ENCODE measurements at regions not wholly inside any gene's neighbourhood (a gene's known extent, or its start where the extent isn't known, plus 50 kb on each side); places are given as distances from the start of the nearest gene placed in this dataset.
"Not testable (repeated sequence)": the region's sequence is repeated elsewhere in the genome, so short reads cannot be mapped to it uniquely, and the experiment has no call there.

DNA sequence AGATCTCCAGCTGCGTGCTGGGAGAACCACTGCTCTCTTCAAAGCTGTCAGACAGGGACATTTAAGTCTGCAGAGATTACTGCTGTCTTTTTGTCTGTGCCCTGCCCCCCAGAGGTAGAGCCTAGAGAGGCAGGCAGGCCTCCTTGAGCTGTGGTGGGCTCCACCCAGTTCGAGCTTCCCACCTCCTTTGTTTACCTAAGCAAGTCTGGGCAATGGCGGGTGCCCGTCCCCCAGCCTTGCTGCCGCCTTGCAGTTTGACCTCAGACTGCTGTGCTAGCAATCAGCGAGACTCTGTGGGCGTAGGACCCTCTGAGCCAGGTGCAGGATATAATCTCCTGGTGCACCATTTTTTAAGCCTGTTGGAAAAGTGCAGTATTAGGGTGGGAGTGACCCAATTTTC lies 128.6 kb downstream of the ACTR3 start:
- H3K79me2 ChIP-seq (ENCODE audit: control insufficient read depth, insufficient read depth, low read length); H3K4me1 ChIP-seq (ENCODE audit: control insufficient read depth, low read depth, low read length); H2BK5ac ChIP-seq (ENCODE audit: low read length); H3K9ac ChIP-seq (ENCODE audit: low read length); H2BK15ac ChIP-seq (replicated peaks; ENCODE audit: low read depth); H3K27ac ChIP-seq (ENCODE audit: low read depth, low read length); H2AK5ac ChIP-seq (ENCODE audit: low read length); H3K4ac ChIP-seq (ENCODE audit: low read depth, low read length); H3K56ac ChIP-seq (ENCODE audit: low read length); H3K27me3 ChIP-seq (ENCODE audit: insufficient read depth, low read length, poor library complexity); H2BK120ac ChIP-seq (ENCODE audit: low read depth, low read length); H3K36me3 ChIP-seq (ENCODE audit: control insufficient read depth, insufficient read depth, low read length); H3K23ac ChIP-seq (ENCODE audit: low read length); H4K8ac ChIP-seq (ENCODE audit: low read depth, low read length); H4K5ac ChIP-seq (ENCODE audit: low read length); H3K4me3 ChIP-seq (ENCODE audit: low read length); DNase-seq; H3K79me1 ChIP-seq (ENCODE audit: low read length); H3K18ac ChIP-seq (ENCODE audit: low read length); H3K4me2 ChIP-seq (ENCODE audit: low read length): not testable (repeated sequence)
- no CpG with 5 or more reads among the region's 7 CpGs for WGBS (ENCODE audit: extremely low coverage, insufficient coverage, low lambda C conversion rate)

DNA sequence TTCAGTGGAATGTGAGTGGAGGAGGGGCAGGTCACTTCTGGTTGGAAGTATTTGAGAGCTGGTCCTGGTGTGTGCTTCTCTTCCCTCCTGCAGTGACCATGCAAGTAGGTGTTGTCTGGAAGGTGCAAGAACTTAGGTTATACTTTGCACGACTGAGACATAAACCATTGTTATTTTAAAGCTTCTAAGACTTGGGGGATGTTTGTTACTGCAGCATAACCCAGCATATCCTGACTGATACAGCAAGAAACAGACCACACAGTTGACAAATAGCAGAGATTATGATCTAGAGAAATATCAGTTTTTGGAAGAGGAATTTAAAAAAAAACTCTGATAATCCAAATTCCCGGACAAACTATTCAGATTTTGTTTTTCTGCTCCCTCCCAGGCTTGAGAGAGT lies 130.8 kb downstream of the ACTR3 start:
- no peak for DNase-seq
- H4K5ac ChIP-seq (ENCODE audit: low read length) = no peak overlapping the region
- H3K9ac ChIP-seq (ENCODE audit: low read length) = no peak overlapping the region
- H3K79me2 ChIP-seq (ENCODE audit: control insufficient read depth, insufficient read depth, low read length) = no peaks in the 10 kb centered on the region
- no peak overlapping the region for H2BK5ac ChIP-seq (ENCODE audit: low read length)
- no peak overlapping the region for H3K4me2 ChIP-seq (ENCODE audit: low read length)
- no peak overlapping the region for H3K18ac ChIP-seq (ENCODE audit: low read length)
- no peak overlapping the region for H3K4me3 ChIP-seq (ENCODE audit: low read length)
- no peak overlapping the region for H2BK15ac ChIP-seq (replicated peaks; ENCODE audit: low read depth)
- no peak overlapping the region for H4K8ac ChIP-seq (ENCODE audit: low read depth, low read length)
- WGBS (ENCODE audit: extremely low coverage, insufficient coverage, low lambda C conversion rate) = no CpG with 5 or more reads among the region's 2 CpGs
- H2BK120ac ChIP-seq (ENCODE audit: low read depth, low read length) = no peak overlapping the region
- no peak overlapping the region for H3K56ac ChIP-seq (ENCODE audit: low read length)
- H3K4me1 ChIP-seq (ENCODE audit: control insufficient read depth, low read depth, low read length) = no peaks in the 10 kb centered on the region
- no peak overlapping the region for H3K27ac ChIP-seq (ENCODE audit: low read depth, low read length)
- H3K27me3 ChIP-seq (ENCODE audit: insufficient read depth, low read length, poor library complexity) = no peaks in the 10 kb centered on the region
- no peak overlapping the region for H2AK5ac ChIP-seq (ENCODE audit: low read length)
- no peaks in the 10 kb centered on the region for H3K79me1 ChIP-seq (ENCODE audit: low read length)
- H3K36me3 ChIP-seq (ENCODE audit: control insufficient read depth, insufficient read depth, low read length) = no peaks in the 10 kb centered on the region
- H3K23ac ChIP-seq (ENCODE audit: low read length) = no peak overlapping the region
- no peak overlapping the region for H3K4ac ChIP-seq (ENCODE audit: low read depth, low read length)

DNA sequence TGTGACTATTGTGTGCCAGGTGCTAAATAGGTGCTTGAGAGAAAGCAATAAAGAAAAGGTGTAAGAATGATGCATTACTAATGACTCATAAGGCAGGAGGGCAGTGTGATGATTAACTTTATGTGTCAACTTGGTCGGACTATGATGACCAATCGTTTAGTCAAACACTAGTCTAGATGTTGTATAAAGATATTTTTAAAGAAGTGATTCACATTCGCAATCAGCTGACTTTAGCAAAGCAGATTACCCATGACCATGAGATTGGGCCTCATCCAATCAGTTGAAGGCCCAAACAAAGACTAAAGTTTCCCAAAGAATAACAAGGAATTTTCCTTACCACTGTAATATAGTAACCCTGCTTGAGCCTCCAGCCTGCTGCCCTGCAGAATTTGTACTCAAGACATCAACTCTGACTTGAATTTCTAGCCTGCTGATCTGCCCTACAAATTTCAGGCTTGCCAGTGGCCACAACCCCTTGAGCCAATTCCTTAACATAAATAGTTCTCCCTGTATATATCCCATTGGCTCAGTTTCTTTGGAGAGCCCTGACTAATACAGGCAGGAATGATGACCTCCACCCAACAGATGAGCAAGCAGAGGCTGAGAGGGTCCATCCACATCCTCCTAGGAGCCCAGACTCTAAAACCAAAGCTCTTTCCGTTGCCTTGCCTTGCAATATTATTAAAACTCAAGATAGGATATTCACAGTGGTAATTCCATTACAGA lies 132.6 kb downstream of the ACTR3 start:
- Histone ChIP-seq H3K56ac (ENCODE audit: low read length) (no peak overlapping the region), H2AK5ac (ENCODE audit: low read length) (no peak overlapping the region), H3K27me3 (ENCODE audit: insufficient read depth, low read length, poor library complexity) (no peaks in the 10 kb centered on the region), H3K4me3 (ENCODE audit: low read length) (no peak overlapping the region), H3K79me2 (ENCODE audit: control insufficient read depth, insufficient read depth, low read length) (no peaks in the 10 kb centered on the region), H3K18ac (ENCODE audit: low read length) (no peak overlapping the region), H3K4ac (ENCODE audit: low read depth, low read length) (no peak overlapping the region), H3K79me1 (ENCODE audit: low read length) (no peaks in the 10 kb centered on the region), H2BK15ac (replicated peaks; ENCODE audit: low read depth) (no peak overlapping the region), H3K4me2 (ENCODE audit: low read length) (no peak overlapping the region), H3K27ac (ENCODE audit: low read depth, low read length) (no peak overlapping the region), H2BK120ac (ENCODE audit: low read depth, low read length) (no peak overlapping the region), H3K23ac (ENCODE audit: low read length) (no peak overlapping the region), H4K5ac (ENCODE audit: low read length) (no peak overlapping the region), H3K9ac (ENCODE audit: low read length) (no peak overlapping the region), H3K4me1 (ENCODE audit: control insufficient read depth, low read depth, low read length) (no peaks in the 10 kb centered on the region), H4K8ac (ENCODE audit: low read depth, low read length) (no peak overlapping the region), H2BK5ac (ENCODE audit: low read length) (no peak overlapping the region), H3K36me3 (ENCODE audit: control insufficient read depth, insufficient read depth, low read length) (no peaks in the 10 kb centered on the region)
- no CpG with 5 or more reads among the region's 4 CpGs for WGBS (ENCODE audit: extremely low coverage, insufficient coverage, low lambda C conversion rate)
- DNase-seq = peak; percentile 7

DNA sequence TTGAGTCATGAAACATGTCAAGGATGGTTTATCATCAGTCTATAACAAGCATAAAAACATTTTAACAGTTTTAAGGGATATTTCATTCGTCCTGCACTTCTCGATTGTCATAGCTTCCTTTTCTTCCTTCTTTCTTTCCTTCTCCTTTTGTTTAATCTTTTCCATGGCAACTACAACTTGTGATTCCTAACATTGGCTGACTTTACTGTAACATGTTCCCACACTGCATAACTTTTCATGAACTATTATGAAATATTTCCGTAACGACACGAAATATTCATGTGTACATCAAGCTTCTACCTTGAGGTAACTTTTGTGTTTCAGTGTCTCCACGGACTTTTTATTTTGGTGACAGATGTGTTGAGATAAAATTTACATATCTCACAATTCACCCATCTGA lies 134.4 kb downstream of the ACTR3 start:
- H3K79me2 ChIP-seq (ENCODE audit: control insufficient read depth, insufficient read depth, low read length) = no peaks in the 10 kb centered on the region
- no peaks in the 10 kb centered on the region for H3K79me1 ChIP-seq (ENCODE audit: low read length)
- H2BK5ac ChIP-seq (ENCODE audit: low read length) = no peak overlapping the region
- H3K27ac ChIP-seq (ENCODE audit: low read depth, low read length) = no peak overlapping the region
- no peak overlapping the region for H4K5ac ChIP-seq (ENCODE audit: low read length)
- DNase-seq = no peak
- H2BK120ac ChIP-seq (ENCODE audit: low read depth, low read length) = no peak overlapping the region
- H3K4ac ChIP-seq (ENCODE audit: low read depth, low read length) = no peak overlapping the region
- H3K9ac ChIP-seq (ENCODE audit: low read length) = no peak overlapping the region
- H2BK15ac ChIP-seq (replicated peaks; ENCODE audit: low read depth) = no peak overlapping the region
- no peak overlapping the region for H4K8ac ChIP-seq (ENCODE audit: low read depth, low read length)
- H3K23ac ChIP-seq (ENCODE audit: low read length) = no peak overlapping the region
- H3K18ac ChIP-seq (ENCODE audit: low read length) = no peak overlapping the region
- no CpG with 5 or more reads among the region's 6 CpGs for WGBS (ENCODE audit: extremely low coverage, insufficient coverage, low lambda C conversion rate)
- no peak overlapping the region for H2AK5ac ChIP-seq (ENCODE audit: low read length)
- H3K36me3 ChIP-seq (ENCODE audit: control insufficient read depth, insufficient read depth, low read length) = no peaks in the 10 kb centered on the region
- H3K4me2 ChIP-seq (ENCODE audit: low read length) = no peak overlapping the region
- no peaks in the 10 kb centered on the region for H3K4me1 ChIP-seq (ENCODE audit: control insufficient read depth, low read depth, low read length)
- no peak overlapping the region for H3K4me3 ChIP-seq (ENCODE audit: low read length)
- H3K27me3 ChIP-seq (ENCODE audit: insufficient read depth, low read length, poor library complexity) = no peaks in the 10 kb centered on the region
- H3K56ac ChIP-seq (ENCODE audit: low read length) = no peak overlapping the region

DNA sequence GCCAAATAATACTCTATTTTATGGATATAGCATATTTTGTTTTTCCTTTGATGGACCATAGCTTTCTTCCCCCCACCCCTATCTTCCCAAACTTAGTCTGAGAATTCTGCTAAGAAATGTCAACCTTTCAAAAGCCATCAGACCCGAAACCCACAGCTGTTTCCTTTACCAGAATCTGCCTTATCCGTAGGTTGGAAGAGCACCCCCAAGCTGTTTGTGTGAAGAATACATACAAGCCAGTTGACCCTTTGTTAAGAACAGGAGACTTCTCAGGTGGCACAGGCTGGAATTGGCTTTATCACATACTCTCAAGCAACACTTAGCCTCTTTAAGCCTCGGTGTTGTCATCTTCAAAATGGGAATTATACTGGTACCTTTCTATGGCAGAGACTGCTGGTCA lies 135.1 kb downstream of the ACTR3 start:
- H3K4me3 ChIP-seq (ENCODE audit: low read length) = no peak overlapping the region
- H2BK15ac ChIP-seq (replicated peaks; ENCODE audit: low read depth) = no peak overlapping the region
- H2BK120ac ChIP-seq (ENCODE audit: low read depth, low read length) = no peak overlapping the region
- H2BK5ac ChIP-seq (ENCODE audit: low read length) = no peak overlapping the region
- no peak overlapping the region for H4K8ac ChIP-seq (ENCODE audit: low read depth, low read length)
- no peak overlapping the region for H3K9ac ChIP-seq (ENCODE audit: low read length)
- H3K79me1 ChIP-seq (ENCODE audit: low read length) = no peaks in the 10 kb centered on the region
- no peak overlapping the region for H3K56ac ChIP-seq (ENCODE audit: low read length)
- no peak overlapping the region for H3K23ac ChIP-seq (ENCODE audit: low read length)
- WGBS (ENCODE audit: extremely low coverage, insufficient coverage, low lambda C conversion rate) = no CpG with 5 or more reads among the region's 3 CpGs
- no peaks in the 10 kb centered on the region for H3K36me3 ChIP-seq (ENCODE audit: control insufficient read depth, insufficient read depth, low read length)
- H3K4me1 ChIP-seq (ENCODE audit: control insufficient read depth, low read depth, low read length) = no peaks in the 10 kb centered on the region
- no peaks in the 10 kb centered on the region for H3K27me3 ChIP-seq (ENCODE audit: insufficient read depth, low read length, poor library complexity)
- DNase-seq = peak; percentile 29
- H2AK5ac ChIP-seq (ENCODE audit: low read length) = no peak overlapping the region
- no peaks in the 10 kb centered on the region for H3K79me2 ChIP-seq (ENCODE audit: control insufficient read depth, insufficient read depth, low read length)
- H3K27ac ChIP-seq (ENCODE audit: low read depth, low read length) = no peak overlapping the region
- no peak overlapping the region for H3K18ac ChIP-seq (ENCODE audit: low read length)
- H4K5ac ChIP-seq (ENCODE audit: low read length) = no peak overlapping the region
- no peak overlapping the region for H3K4ac ChIP-seq (ENCODE audit: low read depth, low read length)
- no peak overlapping the region for H3K4me2 ChIP-seq (ENCODE audit: low read length)

DNA sequence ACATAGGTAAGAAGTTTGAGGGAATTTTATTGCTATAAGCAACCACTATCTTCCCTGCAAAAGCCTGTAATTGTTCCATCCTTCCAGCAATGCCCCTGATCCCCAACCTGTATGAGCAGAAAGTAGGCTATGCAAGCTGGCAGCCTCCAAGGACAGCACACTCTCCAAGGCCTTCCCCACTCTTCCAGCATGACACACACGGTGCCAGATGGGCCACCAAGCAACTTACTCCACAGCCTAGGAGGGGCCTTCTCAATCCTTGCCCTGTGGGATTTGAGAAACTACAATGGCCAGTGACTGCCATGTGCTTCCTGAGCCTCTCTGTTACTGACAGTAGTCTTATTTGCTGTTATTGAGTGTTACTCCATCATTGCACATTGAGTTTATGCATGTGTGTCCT lies 137.5 kb downstream of the ACTR3 start:
- Histone ChIP-seq H3K27me3 (ENCODE audit: insufficient read depth, low read length, poor library complexity) (no peaks in the 10 kb centered on the region), H3K79me2 (ENCODE audit: control insufficient read depth, insufficient read depth, low read length) (no peaks in the 10 kb centered on the region), H4K8ac (ENCODE audit: low read depth, low read length) (no peak overlapping the region), H2BK5ac (ENCODE audit: low read length) (no peak overlapping the region), H3K4me2 (ENCODE audit: low read length) (no peak overlapping the region), H4K5ac (ENCODE audit: low read length) (no peak overlapping the region), H2BK120ac (ENCODE audit: low read depth, low read length) (no peak overlapping the region), H2AK5ac (ENCODE audit: low read length) (no peak overlapping the region), H3K4me1 (ENCODE audit: control insufficient read depth, low read depth, low read length) (no peaks in the 10 kb centered on the region), H2BK15ac (replicated peaks; ENCODE audit: low read depth) (no peak overlapping the region), H3K18ac (ENCODE audit: low read length) (no peak overlapping the region), H3K9ac (ENCODE audit: low read length) (no peak overlapping the region), H3K79me1 (ENCODE audit: low read length) (no peaks in the 10 kb centered on the region), H3K56ac (ENCODE audit: low read length) (no peak overlapping the region), H3K36me3 (ENCODE audit: control insufficient read depth, insufficient read depth, low read length) (no peaks in the 10 kb centered on the region), H3K23ac (ENCODE audit: low read length) (no peak overlapping the region), H3K4me3 (ENCODE audit: low read length) (no peak overlapping the region), H3K4ac (ENCODE audit: low read depth, low read length) (no peak overlapping the region), H3K27ac (ENCODE audit: low read depth, low read length) (no peak overlapping the region)
- no CpG with 5 or more reads among the region's 1 CpG for WGBS (ENCODE audit: extremely low coverage, insufficient coverage, low lambda C conversion rate)
- DNase-seq = no peak
